Omental fat pad (tissue), 3 donors: ENCODE measurements at regions not wholly inside any gene's neighbourhood (a gene's known extent, or its start where the extent isn't known, plus 50 kb on each side); places are given as distances from the start of the nearest gene placed in this dataset.

Source experiments
- ATAC-seq: fragments of 150-250 bp; one replicate; pipeline ENCODE4 v1.9.1; 2016; ENCODE audit warnings: mild to moderate bottlenecking, moderate library complexity; ENCODE audit not compliant: low FRiP score
- DNase-seq: peaks from one replicate; pipeline ENCODE4 v3.0.0-alpha.2; 2019; ENCODE audit warnings: low spot score
- TF ChIP-seq, protein P1 (sequence below), 3 donors: fragments of 450-650 bp; IDR thresholded peaks; one replicate each; pipeline ENCODE4 v1.5.1; 2016 to 2017; ENCODE audit warnings: antibody characterized with exemption in 3 of 3, mild to moderate bottlenecking in 3 of 3, moderate library complexity in 2 of 3

DNA sequence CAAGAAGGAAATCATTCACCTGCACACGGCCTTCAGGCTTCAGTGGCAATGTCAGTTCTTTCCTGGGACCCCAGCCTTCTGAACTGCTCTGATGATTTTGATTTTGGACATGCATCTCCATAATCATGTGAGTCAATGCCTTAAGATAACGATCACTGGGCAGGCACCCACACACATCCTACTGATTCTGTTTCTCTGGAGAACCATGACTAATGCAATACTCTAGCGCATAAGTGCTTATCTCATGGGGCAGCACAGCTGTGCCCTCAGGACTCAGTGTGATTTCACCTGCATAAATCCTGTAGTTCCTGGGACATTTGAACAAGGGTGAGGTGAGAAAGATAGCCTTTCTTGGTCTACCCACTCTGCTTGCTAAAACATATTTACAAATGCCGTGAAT, 144.6 kb downstream of the AKAIN1 start:
- DNase-seq: no peak

DNA sequence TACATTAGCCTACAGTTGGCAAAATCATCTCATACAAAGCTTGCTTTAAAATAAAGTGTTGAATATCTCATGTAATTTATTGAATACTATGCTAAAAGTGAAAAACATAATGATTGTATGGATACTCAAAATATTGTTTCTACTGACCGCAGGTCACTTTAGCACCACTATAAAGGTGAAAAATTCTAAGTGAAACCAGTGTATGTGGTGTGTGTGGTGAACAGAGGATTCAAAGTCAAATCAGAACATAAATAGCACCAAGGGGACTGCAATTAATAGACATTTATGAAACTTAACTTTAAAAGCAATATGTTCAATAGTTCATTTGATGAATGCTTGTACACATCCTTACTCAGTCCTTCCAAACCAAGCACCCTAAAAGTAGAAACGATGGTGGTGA, 145.8 kb downstream of the AKAIN1 start:
- no peak for ATAC-seq
- DNase-seq: no peak
- TF ChIP-seq, protein P1, sequence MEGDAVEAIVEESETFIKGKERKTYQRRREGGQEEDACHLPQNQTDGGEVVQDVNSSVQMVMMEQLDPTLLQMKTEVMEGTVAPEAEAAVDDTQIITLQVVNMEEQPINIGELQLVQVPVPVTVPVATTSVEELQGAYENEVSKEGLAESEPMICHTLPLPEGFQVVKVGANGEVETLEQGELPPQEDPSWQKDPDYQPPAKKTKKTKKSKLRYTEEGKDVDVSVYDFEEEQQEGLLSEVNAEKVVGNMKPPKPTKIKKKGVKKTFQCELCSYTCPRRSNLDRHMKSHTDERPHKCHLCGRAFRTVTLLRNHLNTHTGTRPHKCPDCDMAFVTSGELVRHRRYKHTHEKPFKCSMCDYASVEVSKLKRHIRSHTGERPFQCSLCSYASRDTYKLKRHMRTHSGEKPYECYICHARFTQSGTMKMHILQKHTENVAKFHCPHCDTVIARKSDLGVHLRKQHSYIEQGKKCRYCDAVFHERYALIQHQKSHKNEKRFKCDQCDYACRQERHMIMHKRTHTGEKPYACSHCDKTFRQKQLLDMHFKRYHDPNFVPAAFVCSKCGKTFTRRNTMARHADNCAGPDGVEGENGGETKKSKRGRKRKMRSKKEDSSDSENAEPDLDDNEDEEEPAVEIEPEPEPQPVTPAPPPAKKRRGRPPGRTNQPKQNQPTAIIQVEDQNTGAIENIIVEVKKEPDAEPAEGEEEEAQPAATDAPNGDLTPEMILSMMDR (IDR thresholded peaks at IDR 0.05): no peak

More for the DNA sequence above, 144.6 kb downstream of the AKAIN1 start:
- no peak for ATAC-seq
- TF ChIP-seq, protein P1 (IDR thresholded peaks at IDR 0.05): no peak

DNA sequence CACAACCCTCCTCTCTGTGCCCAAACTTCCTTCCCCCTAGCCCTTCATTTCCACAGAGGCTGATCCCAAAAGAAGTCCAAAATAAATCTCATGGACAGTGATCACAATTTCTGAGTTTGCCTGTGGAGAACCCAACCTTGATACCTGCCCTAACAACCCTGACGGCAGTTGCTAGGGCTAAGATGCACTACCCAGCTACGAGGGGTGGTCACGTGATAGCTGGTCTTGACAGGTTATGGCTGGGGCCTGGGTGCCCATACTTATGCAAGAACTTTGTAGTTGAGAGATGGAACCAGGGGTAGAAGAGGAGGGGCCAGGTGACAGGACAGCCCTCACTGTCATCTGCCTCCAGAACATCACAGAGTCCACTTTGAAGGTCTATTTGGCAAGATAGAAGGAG, 147.9 kb downstream of the AKAIN1 start:
- ATAC-seq (no peak), DNase-seq (no peak)
- TF ChIP-seq, protein P1 (IDR thresholded peaks at IDR 0.05): no peak

DNA sequence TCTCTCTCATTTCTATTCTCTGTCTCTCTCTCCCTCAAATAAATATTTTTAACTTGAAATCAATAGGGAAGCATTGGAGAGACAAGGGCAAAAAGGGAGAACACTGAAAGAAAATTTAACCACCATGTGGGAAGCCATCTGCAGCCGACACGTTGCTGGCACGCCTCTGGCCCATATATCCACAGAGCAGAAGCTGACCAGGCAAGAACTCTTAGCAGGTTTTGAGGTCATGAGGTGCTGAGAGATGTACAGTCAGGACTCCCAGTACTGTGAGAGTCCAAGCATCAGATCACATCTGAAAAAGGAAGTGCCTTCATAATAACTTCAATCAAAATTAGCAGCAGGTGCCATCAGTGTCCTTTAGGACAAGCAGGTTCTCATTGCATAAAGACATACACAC, 156.6 kb downstream of the AKAIN1 start:
- DNase-seq: no peak
- TF ChIP-seq, protein P1 (IDR thresholded peaks at IDR 0.05): no peak
- ATAC-seq: no peak

DNA sequence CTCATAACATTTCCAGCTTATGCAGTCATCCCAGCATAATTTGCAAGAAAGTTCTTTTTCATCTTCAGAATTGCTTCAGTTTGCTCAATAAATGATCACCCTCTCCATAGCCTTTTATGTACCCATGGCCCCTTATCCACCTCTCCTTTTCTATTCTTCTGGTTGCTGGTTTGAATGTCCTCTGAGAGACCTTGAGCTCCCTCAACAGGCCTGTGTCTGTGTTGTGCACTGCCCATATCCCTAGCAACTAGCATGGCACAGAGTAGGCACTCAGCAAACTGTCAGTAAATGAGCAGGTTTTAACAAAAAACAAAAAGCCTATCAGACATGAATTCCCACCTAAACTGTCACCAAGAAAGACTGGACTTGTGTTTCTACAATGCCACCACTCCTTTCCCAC, 160.5 kb downstream of the AKAIN1 start:
- DNase-seq: no peak
- TF ChIP-seq, protein P1 (IDR thresholded peaks at IDR 0.05): no peak
- no peak for ATAC-seq

DNA sequence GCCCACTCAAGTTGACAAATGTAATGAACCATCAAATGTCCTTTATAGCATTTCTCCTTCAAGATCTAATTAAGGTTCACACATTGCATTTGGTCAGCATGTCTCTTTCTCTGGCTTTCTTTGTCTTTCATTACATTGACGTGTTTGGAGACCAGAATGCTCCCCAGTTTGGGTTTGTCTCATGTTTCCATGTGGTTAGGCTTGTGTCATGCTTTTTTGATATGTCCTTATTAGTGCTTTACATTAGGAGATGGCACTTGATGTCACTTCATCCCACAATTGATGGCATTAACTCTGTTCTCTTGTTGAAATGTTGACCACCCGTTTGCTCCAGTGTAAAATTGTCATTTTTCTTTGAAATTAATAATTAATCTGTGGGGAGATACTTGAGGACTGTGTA, 165.8 kb downstream of the AKAIN1 start:
- TF ChIP-seq, protein P1 (IDR thresholded peaks at IDR 0.05): no peak
- ATAC-seq (no peak), DNase-seq (no peak)

DNA sequence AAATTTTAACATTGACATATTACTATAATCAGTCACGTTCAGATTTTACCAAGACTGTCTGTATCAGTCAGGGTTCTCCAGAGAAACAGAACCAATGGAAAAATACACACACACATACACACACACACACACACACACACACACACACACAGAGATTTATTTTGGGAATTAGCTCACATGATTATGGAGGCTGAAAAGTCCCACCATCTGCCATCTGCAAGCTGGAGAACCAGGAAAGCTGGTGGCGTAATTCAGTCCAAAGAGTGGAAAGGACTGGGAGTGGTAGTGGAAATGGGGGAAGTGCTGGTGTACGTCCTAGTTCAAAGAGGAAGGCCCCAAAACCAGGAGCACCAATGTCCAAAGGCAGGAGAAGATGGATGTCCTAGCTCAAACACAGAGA, 166.4 kb downstream of the AKAIN1 start:
- no peak for DNase-seq
- TF ChIP-seq, protein P1 (IDR thresholded peaks at IDR 0.05): no peak
- ATAC-seq: no peak
